BJ (cell line): ENCODE measurements at regions not wholly inside any gene's neighbourhood (a gene's known extent, or its start where the extent isn't known, plus 50 kb on each side); places are given as distances from the start of the nearest gene placed in this dataset.

Source experiments
- CTCF ChIA-PET: fragments of 350-600 bp; formaldehyde crosslinking; extraction: SDS; loops from one replicate; lab custom pipeline; 2021; ENCODE audit warnings: antibody characterized with exemption, inconsistent platforms; lab: Yijun Ruan, JAX
- POLR2A ChIA-PET: fragments of 300-600 bp; sonication (Branson Sonifier 250); formaldehyde crosslinking; extraction: SDS; loops from one replicate; lab custom pipeline; 2021; ENCODE audit warnings: antibody characterized with exemption; lab: Charles Lee
- DNase-seq: peaks from one replicate; pipeline ENCODE4 v3.0.0-alpha.2; 2011; ENCODE audit warnings: low read depth
- H3K27me3 ChIP-seq: 2 replicates; pipeline ENCODE4 v1.6.0; 2011; ENCODE audit warnings: low read length; ENCODE audit not compliant: control insufficient read depth, insufficient read depth
- H3K36me3 ChIP-seq: 2 replicates; pipeline ENCODE4 v1.5.1; 2011; ENCODE audit warnings: low read length; ENCODE audit not compliant: control insufficient read depth, insufficient read depth
- H3K4me3 ChIP-seq: 2 replicates; pipeline ENCODE4 v1.5.1; 2011; ENCODE audit warnings: low read depth, mild to moderate bottlenecking, control low read depth, low read length
- TF ChIP-seq, protein P1 (sequence below): IDR thresholded peaks from 2 replicates; pipeline ENCODE4 v1.5.1; 2011; ENCODE audit warnings: low read depth, mild to moderate bottlenecking, control low read depth, inconsistent platforms, low read length, moderate library complexity; ENCODE audit not compliant: insufficient read depth

DNA sequence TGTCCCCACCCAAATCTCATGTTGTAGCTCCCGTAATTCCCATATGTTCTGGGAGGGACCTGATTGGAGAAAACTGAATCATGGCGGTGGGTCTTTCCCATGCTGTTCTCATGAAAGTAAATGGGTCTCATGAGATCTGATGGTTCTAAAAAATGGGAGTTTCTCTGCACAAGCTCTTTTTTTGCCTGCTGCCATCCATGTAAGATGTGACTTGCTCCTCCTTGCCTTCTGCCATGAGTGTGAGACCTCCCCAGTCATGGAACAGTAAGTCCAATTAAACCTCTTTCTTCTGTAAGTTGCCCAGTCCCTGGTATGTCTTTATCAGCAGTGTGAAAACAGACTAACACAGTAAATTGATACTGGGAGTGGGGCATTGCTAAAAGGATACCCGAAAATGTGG, 1218.4 kb upstream of the CITED2 start:
- Histone ChIP-seq H3K4me3 (no peak overlapping the region), H3K27me3 (no peaks in the 10 kb centered on the region), H3K36me3 (no peaks in the 10 kb centered on the region)
- ChIA-PET POLR2A (no interaction called here), CTCF (no interaction called here)
- DNase-seq, result no peak
- TF ChIP-seq, protein P1, sequence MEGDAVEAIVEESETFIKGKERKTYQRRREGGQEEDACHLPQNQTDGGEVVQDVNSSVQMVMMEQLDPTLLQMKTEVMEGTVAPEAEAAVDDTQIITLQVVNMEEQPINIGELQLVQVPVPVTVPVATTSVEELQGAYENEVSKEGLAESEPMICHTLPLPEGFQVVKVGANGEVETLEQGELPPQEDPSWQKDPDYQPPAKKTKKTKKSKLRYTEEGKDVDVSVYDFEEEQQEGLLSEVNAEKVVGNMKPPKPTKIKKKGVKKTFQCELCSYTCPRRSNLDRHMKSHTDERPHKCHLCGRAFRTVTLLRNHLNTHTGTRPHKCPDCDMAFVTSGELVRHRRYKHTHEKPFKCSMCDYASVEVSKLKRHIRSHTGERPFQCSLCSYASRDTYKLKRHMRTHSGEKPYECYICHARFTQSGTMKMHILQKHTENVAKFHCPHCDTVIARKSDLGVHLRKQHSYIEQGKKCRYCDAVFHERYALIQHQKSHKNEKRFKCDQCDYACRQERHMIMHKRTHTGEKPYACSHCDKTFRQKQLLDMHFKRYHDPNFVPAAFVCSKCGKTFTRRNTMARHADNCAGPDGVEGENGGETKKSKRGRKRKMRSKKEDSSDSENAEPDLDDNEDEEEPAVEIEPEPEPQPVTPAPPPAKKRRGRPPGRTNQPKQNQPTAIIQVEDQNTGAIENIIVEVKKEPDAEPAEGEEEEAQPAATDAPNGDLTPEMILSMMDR, result no peak

DNA sequence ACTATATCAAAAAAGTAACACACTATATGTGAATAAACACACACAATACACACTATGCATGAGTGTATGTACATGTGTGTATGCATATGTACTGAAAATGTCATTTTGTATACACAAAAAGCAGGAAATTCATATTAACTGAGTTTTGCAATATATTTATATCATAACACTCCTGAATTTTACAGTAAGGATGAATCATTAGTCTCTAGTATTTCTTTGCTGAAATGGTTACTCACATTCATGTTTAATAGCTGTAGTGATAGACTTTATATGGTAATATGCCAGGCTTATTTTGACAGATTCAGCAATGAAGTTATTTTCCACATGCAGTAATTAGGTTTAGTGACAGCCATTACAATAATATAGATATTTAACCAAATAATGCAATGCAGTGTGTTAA, 1216.2 kb upstream of the CITED2 start:
- Histone ChIP-seq H3K36me3 (no peaks in the 10 kb centered on the region), H3K4me3 (no peak overlapping the region), H3K27me3 (no peaks in the 10 kb centered on the region)
- ChIA-PET CTCF (interaction anchor here (0.6 kb wide), 1 partner anchor 92 kb away, joined by 3 read pairs; no protein-coding TSS in a partner anchor), POLR2A (no interaction called here)
- no peak for DNase-seq
- TF ChIP-seq, protein P1, result no peak

DNA sequence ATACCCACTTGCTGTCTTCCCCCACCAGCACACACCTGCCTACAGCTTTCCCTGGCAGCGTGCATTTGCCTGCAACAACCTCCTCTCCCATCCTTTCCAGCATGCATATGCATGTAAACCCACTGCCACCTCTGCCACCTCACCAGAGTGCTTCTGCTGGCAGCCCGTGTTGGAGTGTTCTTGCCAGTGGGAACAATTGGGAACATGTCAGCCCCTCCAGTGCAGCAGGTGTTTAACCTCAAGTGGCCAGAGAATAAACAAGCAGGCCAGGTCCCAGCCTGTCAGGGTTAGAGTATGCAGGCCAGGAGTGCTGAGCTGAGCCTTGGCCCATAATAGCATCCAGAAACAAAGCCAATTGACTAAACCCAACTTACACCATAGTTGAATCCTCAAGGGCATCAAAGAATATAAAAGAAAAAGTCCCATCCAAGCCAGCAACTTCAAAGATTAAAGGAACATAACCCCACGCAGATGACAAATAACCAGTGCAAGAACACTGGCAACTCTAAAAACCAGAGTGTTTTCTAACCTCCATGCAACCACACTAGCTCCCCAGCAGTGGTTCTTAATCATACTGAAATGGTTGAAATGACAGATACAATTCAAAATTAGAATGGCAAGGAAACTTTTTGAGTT, 1212.1 kb upstream of the CITED2 start:
- Histone ChIP-seq H3K36me3 (no peaks in the 10 kb centered on the region), H3K4me3 (no peak overlapping the region), H3K27me3 (no peaks in the 10 kb centered on the region)
- ChIA-PET CTCF (no interaction called here), POLR2A (interaction anchor here (0.5 kb wide), 1 partner anchor 979 kb away, joined by 3 read pairs; no protein-coding TSS in a partner anchor)
- no peak for DNase-seq
- TF ChIP-seq, protein P1, result no peak

DNA sequence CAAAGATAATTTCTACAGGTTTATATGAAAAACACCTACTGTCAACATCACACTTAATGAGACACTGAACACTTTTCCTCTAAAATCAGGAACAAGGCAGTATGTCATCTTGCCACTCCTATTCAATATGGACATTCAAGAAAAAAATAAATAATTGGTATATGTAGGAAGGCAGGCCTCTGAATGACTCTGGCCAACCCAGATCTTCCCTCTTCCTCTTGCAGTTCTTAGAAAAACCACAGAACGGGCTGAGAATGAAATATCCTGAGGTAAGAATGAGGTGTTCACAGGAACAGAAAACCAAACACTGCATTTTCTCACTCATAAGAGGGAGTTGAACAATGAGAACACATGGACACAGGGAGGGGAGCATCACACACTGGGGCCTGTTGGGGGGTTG, 1207.2 kb upstream of the CITED2 start:
- TF ChIP-seq, protein P1, result no peak
- ChIA-PET POLR2A (no interaction called here), CTCF (no interaction called here)
- Histone ChIP-seq H3K4me3 (no peak overlapping the region), H3K27me3 (no peaks in the 10 kb centered on the region), H3K36me3 (no peaks in the 10 kb centered on the region)
- no peak for DNase-seq

DNA sequence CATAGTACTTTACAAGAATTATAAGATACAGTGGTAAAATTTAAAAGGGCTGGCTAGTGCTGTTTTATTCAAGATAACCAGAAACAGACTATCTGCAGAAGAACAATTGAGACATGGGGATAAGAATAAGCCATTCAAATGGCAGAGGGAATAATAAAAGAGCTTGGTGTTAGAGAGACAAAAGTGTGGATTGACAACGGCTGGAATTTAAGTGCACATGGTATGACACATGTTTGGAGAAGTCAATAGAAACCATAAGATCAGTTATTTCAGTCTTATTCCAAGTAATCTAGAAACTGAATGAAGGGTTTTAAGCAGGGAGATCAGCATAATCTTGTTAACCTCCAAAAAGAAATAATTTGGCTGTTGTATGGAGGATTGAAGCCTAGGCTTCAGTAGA, 1205.5 kb upstream of the CITED2 start:
- ChIA-PET CTCF (no interaction called here), POLR2A (no interaction called here)
- Histone ChIP-seq H3K4me3 (no peak overlapping the region), H3K27me3 (no peaks in the 10 kb centered on the region), H3K36me3 (no peaks in the 10 kb centered on the region)
- no peak for DNase-seq
- TF ChIP-seq, protein P1, result no peak
